MCF 10A (cell line): ENCODE measurements at regions not wholly inside any gene's neighbourhood (a gene's known extent, or its start where the extent isn't known, plus 50 kb on each side); places are given as distances from the start of the nearest gene placed in this dataset.

Source experiments
- BruUV-seq: library from RNA; stranded (reverse); fragments of 400-500 nt; replicated peaks from 2 replicates; lab custom pipeline; 2021; lab: Mats Ljungman, UMichigan
- CTCF ChIA-PET: fragments of 300-600 bp; sonication (Branson Sonifier 250); formaldehyde crosslinking; extraction: SDS; loops from one replicate; lab custom pipeline; 2021; ENCODE audit warnings: antibody characterized with exemption, inconsistent platforms; lab: Yijun Ruan, JAX
- POLR2A ChIA-PET: fragments of 300-600, 350-650 bp; sonication (Branson Sonifier 250); formaldehyde crosslinking; extraction: SDS; loops from one replicate; lab custom pipeline; 2020; ENCODE audit warnings: antibody characterized with exemption, inconsistent platforms; lab: Yijun Ruan, JAX
- DNase-seq: peaks from one replicate; pipeline ENCODE4 v3.0.0-alpha.2; 2018; ENCODE audit not compliant: unreplicated experiment
- H3K27ac Mint-ChIP-seq: one replicate; pipeline ENCODE4 v1.8.0; 2022; ENCODE audit warnings: mild to moderate bottlenecking, low read depth, mixed read lengths; ENCODE audit not compliant: unreplicated experiment
- H3K27me3 Mint-ChIP-seq: one replicate; pipeline ENCODE4 v1.8.0; 2022; ENCODE audit warnings: mixed read lengths; ENCODE audit not compliant: insufficient read depth, unreplicated experiment
- H3K36me3 Mint-ChIP-seq: one replicate; pipeline ENCODE4 v1.8.0; 2022; ENCODE audit warnings: mild to moderate bottlenecking, moderate library complexity, mixed read lengths; ENCODE audit not compliant: insufficient read depth, unreplicated experiment
- H3K4me1 Mint-ChIP-seq: one replicate; pipeline ENCODE4 v1.8.0; 2022; ENCODE audit warnings: mixed read lengths; ENCODE audit not compliant: insufficient read depth, unreplicated experiment
- H3K4me3 Mint-ChIP-seq: one replicate; pipeline ENCODE4 v1.8.0; 2022; ENCODE audit warnings: mild to moderate bottlenecking, moderate library complexity, mixed read lengths; ENCODE audit not compliant: unreplicated experiment
- H3K9me3 Mint-ChIP-seq: one replicate; pipeline ENCODE4 v1.8.0; 2022; ENCODE audit warnings: mixed read lengths; ENCODE audit not compliant: unreplicated experiment
- intact Hi-C: fragments of 100-400 bp; cut with micrococcal nuclease; formaldehyde crosslinking; loops from 2 replicates; pipeline ENCODE4 v1.14.1; 2022
- TF ChIP-seq, protein P1 (sequence below): fragments of 200-600 bp; IDR thresholded peaks from one replicate; pipeline ENCODE4 v1.8.0; 2022; ENCODE audit warnings: antibody characterized with exemption, mild to moderate bottlenecking; ENCODE audit not compliant: unreplicated experiment

DNA sequence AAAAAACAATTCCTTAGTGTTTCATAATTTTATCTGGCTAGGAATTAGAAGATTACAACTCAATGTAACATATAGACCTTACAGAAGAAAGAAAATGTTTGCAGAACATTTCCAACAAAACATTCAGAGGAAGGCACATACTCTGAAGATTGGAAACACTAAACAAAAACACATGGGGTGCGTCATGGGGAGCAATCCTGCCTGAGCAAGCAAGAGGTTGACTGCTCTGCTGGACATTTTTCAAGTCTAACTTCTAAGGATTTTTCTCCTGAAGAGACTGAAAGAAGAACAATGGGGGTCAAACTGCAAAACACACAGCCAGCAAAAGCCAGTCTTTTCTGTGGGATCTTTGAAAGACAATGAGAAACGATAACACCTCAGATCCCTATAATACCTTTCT is 182.8 kb downstream of the GUCY2F start:
- TF ChIP-seq, protein P1, sequence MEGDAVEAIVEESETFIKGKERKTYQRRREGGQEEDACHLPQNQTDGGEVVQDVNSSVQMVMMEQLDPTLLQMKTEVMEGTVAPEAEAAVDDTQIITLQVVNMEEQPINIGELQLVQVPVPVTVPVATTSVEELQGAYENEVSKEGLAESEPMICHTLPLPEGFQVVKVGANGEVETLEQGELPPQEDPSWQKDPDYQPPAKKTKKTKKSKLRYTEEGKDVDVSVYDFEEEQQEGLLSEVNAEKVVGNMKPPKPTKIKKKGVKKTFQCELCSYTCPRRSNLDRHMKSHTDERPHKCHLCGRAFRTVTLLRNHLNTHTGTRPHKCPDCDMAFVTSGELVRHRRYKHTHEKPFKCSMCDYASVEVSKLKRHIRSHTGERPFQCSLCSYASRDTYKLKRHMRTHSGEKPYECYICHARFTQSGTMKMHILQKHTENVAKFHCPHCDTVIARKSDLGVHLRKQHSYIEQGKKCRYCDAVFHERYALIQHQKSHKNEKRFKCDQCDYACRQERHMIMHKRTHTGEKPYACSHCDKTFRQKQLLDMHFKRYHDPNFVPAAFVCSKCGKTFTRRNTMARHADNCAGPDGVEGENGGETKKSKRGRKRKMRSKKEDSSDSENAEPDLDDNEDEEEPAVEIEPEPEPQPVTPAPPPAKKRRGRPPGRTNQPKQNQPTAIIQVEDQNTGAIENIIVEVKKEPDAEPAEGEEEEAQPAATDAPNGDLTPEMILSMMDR, result no peak
- Mint-ChIP-seq H3K36me3 (no peaks in the 10 kb centered on the region), H3K4me1 (peaks cover 10% of the 10 kb centered on the region), H3K9me3 (no peaks in the 10 kb centered on the region), H3K4me3 (no peak overlapping the region), H3K27ac (no peak overlapping the region), H3K27me3 (peaks cover 66% of the 10 kb centered on the region)
- no TSS peak for BruUV-seq
- intact Hi-C loops, result no loop called here
- ChIA-PET CTCF (no interaction called here), POLR2A (no interaction called here)
- no peak for DNase-seq

DNA sequence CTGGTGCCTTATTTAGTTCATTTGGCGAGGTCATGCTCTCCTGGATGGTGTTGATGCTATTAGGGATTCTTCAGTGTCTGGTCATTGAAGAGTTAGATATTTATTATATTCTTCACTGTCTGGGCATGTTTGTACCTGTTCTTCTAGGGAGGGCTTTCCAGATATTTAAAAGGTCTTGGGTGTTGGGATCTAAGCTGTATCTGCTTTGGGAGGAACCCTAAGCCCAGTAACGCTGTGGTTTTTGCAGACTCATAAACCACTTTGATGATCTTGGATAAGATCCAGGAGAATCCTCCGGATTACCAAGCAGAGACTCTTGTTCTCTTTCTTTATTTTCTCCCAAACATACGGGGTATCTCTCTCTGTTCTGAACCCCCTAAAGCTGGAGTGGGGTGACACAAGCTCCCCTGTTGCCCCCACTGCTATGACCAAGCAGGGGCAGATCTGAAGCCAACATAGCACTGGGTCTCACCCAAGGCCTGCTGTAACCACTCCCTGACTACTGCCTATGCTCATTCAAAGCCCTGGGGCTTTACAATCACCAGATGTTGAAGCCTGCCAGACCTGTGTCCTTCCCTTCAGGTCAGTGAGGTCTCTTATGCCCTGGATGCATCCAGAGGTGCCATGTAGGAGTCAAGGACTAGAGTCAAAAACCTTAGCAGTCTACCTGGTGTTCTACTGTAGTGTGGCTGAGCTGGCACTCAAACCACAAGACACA is 187.6 kb downstream of the GUCY2F start:
- peaks cover 13% of the 10 kb centered on the region for H3K4me1 Mint-ChIP-seq
- CTCF ChIA-PET, result no interaction called here
- H3K4me3 Mint-ChIP-seq, result no peak overlapping the region
- peaks cover 61% of the 10 kb centered on the region for H3K27me3 Mint-ChIP-seq
- DNase-seq, result peak; percentile 71
- TF ChIP-seq, protein P1, result no peak
- POLR2A ChIA-PET, result interaction anchor here (0.6 to 1.6 kb wide), 2 partner anchors 18 to 23 kb away, joined by 3 to 4 read pairs; no protein-coding TSS in a partner anchor
- intact Hi-C loops, result loop anchor here (1.0 kb wide), 1 partner anchor 23 kb away; no protein-coding TSS in a partner anchor
- peaks cover 12% of the 10 kb centered on the region for H3K9me3 Mint-ChIP-seq
- no TSS peak for BruUV-seq
- peak overlapping the region; percentile 13 for H3K27ac Mint-ChIP-seq
- no peaks in the 10 kb centered on the region for H3K36me3 Mint-ChIP-seq

DNA sequence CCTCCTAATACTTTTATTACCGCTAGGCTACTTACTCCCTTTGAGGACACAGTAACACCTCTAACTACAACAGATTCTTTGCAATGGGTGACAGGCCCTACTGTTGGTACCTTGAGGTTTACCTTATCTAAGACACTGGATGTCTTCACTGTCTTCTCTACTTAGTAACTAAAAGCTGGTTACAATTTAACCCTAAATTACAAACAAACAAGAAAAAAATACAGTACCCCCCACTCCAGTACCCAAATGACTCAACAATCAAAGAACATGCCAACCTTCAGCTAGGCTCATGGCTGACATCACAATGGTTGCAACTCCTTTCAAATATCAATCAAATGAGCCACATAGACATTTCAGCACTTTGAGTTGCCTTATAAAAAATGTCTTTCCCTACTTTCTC is 198.0 kb downstream of the GUCY2F start:
- BruUV-seq, result no TSS peak
- H3K4me3 Mint-ChIP-seq, result no peak overlapping the region

More for the DNA sequence above, 198.0 kb downstream of the GUCY2F start:
- no peak for DNase-seq
- intact Hi-C loops, result no loop called here
- Mint-ChIP-seq H3K27me3 (peaks cover 67% of the 10 kb centered on the region), H3K36me3 (no peaks in the 10 kb centered on the region), H3K27ac (no peak overlapping the region), H3K4me1 (no peaks in the 10 kb centered on the region), H3K9me3 (peaks cover 8% of the 10 kb centered on the region)
- ChIA-PET CTCF (no interaction called here), POLR2A (interaction anchor here (0.7 kb wide), 1 partner anchor 84 kb away, joined by 3 read pairs; no protein-coding TSS in a partner anchor)
- TF ChIP-seq, protein P1, result no peak
